GM12875 (cell line): ENCODE measurements at regions not wholly inside any gene's neighbourhood (a gene's known extent, or its start where the extent isn't known, plus 50 kb on each side); places are given as distances from the start of the nearest gene placed in this dataset.

ENCODE experiments used
- H3K4me3 ChIP-seq: one replicate; pipeline ENCODE4 v1.5.1; 2011; ENCODE audit warnings: low read depth, low read length, control low read depth
- CTCF ChIP-seq: IDR thresholded peaks from 2 replicates; pipeline ENCODE4 v1.5.1; 2011; ENCODE audit warnings: low read depth, mild to moderate bottlenecking, control low read depth, inconsistent platforms, low read length, moderate library complexity, borderline replicate concordance; ENCODE audit not compliant: insufficient read depth

GRCh38 chr5:53416144-53416738, 64.2 kb upstream of the FST start:
- no peak for TF ChIP-seq CTCF
- no peak overlapping the region for H3K4me3 ChIP-seq

GRCh38 chr5:53418409-53418808, 62.0 kb upstream of the FST start:
- H3K4me3 ChIP-seq, result no peak overlapping the region
- no peak for TF ChIP-seq CTCF

GRCh38 chr5:53418826-53419658, 61.4 kb upstream of the FST start:
- H3K4me3 ChIP-seq, result no peak overlapping the region
- TF ChIP-seq CTCF, result no peak

- no peak overlapping the region for H3K4me3 ChIP-seq
- TF ChIP-seq CTCF, result no peak
Observed at GRCh38 chr5:53422539-53422938, 57.9 kb upstream of the FST start.

GRCh38 chr5:53423724-53424123, 56.7 kb upstream of the FST start:
- no peak overlapping the region for H3K4me3 ChIP-seq
- no peak for TF ChIP-seq CTCF

GRCh38 chr5:53424686-53425615, 55.5 kb upstream of the FST start:
- H3K4me3 ChIP-seq, result no peak overlapping the region
- TF ChIP-seq CTCF, result no peak
